ENCODE measurements at regions not wholly inside any gene's neighbourhood (a gene's known extent, or its start where the extent isn't known, plus 50 kb on each side); places are given as distances from the start of the nearest gene placed in this dataset.

DNA sequence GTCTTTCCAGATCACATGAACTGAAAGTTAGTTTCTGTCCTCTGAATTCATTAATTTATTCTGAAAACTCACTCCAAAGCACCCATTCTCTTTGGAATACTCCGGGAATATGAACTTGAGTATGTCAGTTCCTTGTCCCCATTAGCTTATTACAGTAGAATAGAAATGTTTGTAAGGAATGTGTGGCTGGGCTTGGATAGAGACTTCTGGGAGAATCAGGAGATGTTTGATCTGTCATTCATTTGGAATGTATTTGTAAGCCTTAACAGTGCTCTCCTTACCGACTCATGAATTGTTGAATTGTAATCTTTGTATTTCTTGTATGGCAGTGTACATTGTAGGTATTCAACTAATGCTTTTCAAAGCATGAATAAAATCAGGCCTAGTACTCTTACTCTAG, 548.4 kb downstream of the LRRC70 start:
- intact Hi-C loops (cut with DNase I), result no loop called here
- H3K4me1 ChIP-seq, result no peaks in the 10 kb centered on the region
- H3K4me3 ChIP-seq, result no peak overlapping the region
- no peaks in the 10 kb centered on the region for H3K36me3 ChIP-seq
- TF ChIP-seq, protein P1, sequence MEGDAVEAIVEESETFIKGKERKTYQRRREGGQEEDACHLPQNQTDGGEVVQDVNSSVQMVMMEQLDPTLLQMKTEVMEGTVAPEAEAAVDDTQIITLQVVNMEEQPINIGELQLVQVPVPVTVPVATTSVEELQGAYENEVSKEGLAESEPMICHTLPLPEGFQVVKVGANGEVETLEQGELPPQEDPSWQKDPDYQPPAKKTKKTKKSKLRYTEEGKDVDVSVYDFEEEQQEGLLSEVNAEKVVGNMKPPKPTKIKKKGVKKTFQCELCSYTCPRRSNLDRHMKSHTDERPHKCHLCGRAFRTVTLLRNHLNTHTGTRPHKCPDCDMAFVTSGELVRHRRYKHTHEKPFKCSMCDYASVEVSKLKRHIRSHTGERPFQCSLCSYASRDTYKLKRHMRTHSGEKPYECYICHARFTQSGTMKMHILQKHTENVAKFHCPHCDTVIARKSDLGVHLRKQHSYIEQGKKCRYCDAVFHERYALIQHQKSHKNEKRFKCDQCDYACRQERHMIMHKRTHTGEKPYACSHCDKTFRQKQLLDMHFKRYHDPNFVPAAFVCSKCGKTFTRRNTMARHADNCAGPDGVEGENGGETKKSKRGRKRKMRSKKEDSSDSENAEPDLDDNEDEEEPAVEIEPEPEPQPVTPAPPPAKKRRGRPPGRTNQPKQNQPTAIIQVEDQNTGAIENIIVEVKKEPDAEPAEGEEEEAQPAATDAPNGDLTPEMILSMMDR (IDR thresholded peaks at IDR 0.05), result no peak
- no peaks in the 10 kb centered on the region for H3K9me3 ChIP-seq
- DNase-seq, result no peak
- no peak overlapping the region for H3K9ac ChIP-seq (ENCODE audit: low read depth in 2 of 2, low read length in 2 of 2)
- H3K27me3 ChIP-seq, result no peaks in the 10 kb centered on the region
- H3K27ac ChIP-seq, result no peak overlapping the region

DNA sequence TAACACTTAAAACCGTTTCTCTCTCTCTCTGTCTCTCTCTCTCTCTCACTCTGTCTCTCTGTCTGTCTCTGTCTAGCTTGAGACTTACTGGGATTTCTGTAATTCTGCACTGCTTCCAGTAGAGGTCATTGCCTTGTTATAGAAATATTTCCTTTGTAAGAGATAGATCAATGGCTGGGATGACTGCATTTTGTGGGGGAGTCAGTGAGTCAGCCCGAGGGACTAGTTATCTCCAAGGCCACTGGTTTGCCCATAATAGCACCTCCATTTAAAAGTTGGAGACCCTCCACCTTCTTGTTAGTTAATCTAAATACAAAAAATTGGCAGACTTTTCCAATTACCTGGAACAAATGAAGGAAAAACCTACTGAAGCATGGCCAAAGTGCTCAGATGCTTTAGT, 547.2 kb downstream of the LRRC70 start:
- DNase-seq, result no peak
- H3K27ac ChIP-seq, result no peak overlapping the region
- H3K36me3 ChIP-seq, result no peaks in the 10 kb centered on the region
- no peak overlapping the region for H3K9ac ChIP-seq (ENCODE audit: low read depth in 2 of 2, low read length in 2 of 2)
- no peaks in the 10 kb centered on the region for H3K9me3 ChIP-seq
- H3K4me3 ChIP-seq, result no peak overlapping the region
- intact Hi-C loops (cut with DNase I), result no loop called here
- H3K27me3 ChIP-seq, result no peaks in the 10 kb centered on the region
- no peaks in the 10 kb centered on the region for H3K4me1 ChIP-seq
- TF ChIP-seq, protein P1 (IDR thresholded peaks at IDR 0.05), result no peak

DNA sequence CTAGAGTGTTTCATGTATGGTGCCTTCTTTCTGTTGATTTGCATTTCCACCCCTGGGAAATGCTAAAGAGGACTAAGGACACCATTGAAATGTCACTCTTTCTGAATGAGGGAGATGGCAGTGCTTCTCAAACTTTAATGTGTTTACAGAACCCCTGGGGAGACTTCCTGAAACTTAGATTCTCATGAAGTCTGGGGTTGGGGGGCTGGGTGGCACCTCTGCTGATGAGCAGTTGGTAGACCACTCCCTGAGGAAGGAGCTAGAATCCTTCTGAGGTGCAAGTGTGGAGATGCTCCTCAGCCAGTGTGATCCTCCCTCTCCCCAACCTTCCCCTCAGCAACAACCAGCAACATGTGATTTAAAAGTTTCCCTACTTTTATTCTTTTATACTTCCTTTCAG, 546.8 kb downstream of the LRRC70 start:
- H3K4me3 ChIP-seq, result no peak overlapping the region
- DNase-seq, result no peak
- H3K4me1 ChIP-seq, result no peaks in the 10 kb centered on the region
- H3K9ac ChIP-seq (ENCODE audit: low read depth in 2 of 2, low read length in 2 of 2), result no peak overlapping the region
- no peak overlapping the region for H3K27ac ChIP-seq
- intact Hi-C loops (cut with DNase I), result no loop called here
- H3K27me3 ChIP-seq, result no peaks in the 10 kb centered on the region
- H3K9me3 ChIP-seq, result no peaks in the 10 kb centered on the region
- no peaks in the 10 kb centered on the region for H3K36me3 ChIP-seq
- TF ChIP-seq, protein P1 (IDR thresholded peaks at IDR 0.05), result no peak

DNA sequence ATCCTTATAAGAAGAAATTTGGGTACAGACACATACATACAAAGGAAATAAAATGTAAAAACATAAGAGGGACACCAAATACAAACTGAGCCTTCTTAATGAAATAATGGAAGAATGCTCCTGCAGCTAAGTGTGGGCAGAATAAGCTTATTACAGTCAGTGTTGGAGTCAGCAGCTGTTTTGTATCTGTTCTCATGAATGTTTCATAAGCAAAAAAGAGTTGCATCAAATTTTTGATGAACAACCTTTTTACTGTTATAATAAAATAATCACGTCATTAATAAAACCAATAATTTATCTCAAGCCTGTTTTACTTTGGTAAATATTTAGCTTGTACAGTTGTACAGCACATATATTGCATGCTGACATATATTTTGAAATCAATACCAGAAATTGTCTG, 545.6 kb downstream of the LRRC70 start:
- no peak overlapping the region for H3K4me3 ChIP-seq
- no peaks in the 10 kb centered on the region for H3K36me3 ChIP-seq
- no peak overlapping the region for H3K9ac ChIP-seq (ENCODE audit: low read depth in 2 of 2, low read length in 2 of 2)
- no peak for DNase-seq
- no peaks in the 10 kb centered on the region for H3K9me3 ChIP-seq
- H3K4me1 ChIP-seq, result no peaks in the 10 kb centered on the region
- intact Hi-C loops (cut with DNase I), result no loop called here
- H3K27me3 ChIP-seq, result no peaks in the 10 kb centered on the region
- H3K27ac ChIP-seq, result no peak overlapping the region
- TF ChIP-seq, protein P1 (IDR thresholded peaks at IDR 0.05), result no peak

DNA sequence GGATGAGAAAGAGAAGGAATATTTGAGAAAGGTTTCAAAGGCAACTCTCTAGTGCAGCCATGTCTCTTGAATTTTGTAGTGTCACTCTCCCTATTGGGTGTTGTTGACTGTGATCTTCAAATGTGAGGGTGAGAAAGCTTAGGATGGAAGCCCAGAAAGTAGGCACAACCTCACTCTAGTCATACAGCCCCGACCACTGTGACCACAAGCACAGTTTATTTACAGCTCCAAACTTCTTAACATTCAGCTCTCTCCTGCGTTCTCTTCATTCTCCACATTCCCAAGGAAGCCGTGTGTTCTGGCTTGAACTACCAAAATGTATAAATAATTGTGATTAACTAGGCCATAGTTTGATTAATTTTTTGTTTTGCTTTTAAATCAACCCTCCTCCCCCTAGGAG, 542.9 kb downstream of the LRRC70 start:
- intact Hi-C loops (cut with DNase I), result no loop called here
- H3K27me3 ChIP-seq, result no peaks in the 10 kb centered on the region
- no peaks in the 10 kb centered on the region for H3K9me3 ChIP-seq
- H3K4me3 ChIP-seq, result no peak overlapping the region
- no peak for DNase-seq
- H3K36me3 ChIP-seq, result no peaks in the 10 kb centered on the region
- H3K27ac ChIP-seq, result no peak overlapping the region
- no peaks in the 10 kb centered on the region for H3K4me1 ChIP-seq
- no peak overlapping the region for H3K9ac ChIP-seq (ENCODE audit: low read depth in 2 of 2, low read length in 2 of 2)
- TF ChIP-seq, protein P1 (IDR thresholded peaks at IDR 0.05), result no peak

DNA sequence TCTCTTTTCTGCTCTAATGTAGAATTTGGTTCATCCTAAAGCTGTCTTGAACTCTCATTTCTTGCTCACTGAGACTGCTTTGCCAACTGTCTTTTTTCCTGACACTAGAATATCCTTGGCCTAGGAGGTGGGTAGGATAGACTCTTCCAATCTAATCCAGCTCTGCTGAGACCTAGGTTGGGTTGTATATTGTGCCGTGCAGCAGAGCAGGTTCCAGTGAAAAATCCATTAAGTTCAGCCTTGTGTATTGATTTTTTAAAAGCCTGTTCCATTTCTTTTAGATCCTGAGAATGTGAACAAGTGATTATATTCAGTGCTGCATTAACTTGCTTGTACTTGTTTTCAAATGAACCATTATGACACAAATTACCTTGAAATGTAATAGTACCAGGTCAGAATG, 539.6 kb downstream of the LRRC70 start:
- TF ChIP-seq, protein P1 (IDR thresholded peaks at IDR 0.05), result no peak
- Histone ChIP-seq H3K36me3 (no peaks in the 10 kb centered on the region), H3K9me3 (no peaks in the 10 kb centered on the region), H3K4me3 (no peak overlapping the region), H3K4me1 (no peaks in the 10 kb centered on the region), H3K27ac (no peak overlapping the region), H3K27me3 (no peaks in the 10 kb centered on the region), H3K9ac (ENCODE audit: low read depth in 2 of 2, low read length in 2 of 2) (no peak overlapping the region)
- intact Hi-C loops (cut with DNase I), result no loop called here
- no peak for DNase-seq

Measured in colonic mucosa (tissue), 4 donors.